Thoracic aorta (tissue), 2 donors: ENCODE measurements at regions not wholly inside any gene's neighbourhood (a gene's known extent, or its start where the extent isn't known, plus 50 kb on each side); places are given as distances from the start of the nearest gene placed in this dataset.

Experiments used
- ATAC-seq: fragments of 150-250 bp; one replicate; pipeline ENCODE4 v1.8.0; 2017; ENCODE audit warnings: low read depth; ENCODE audit not compliant: insufficient number of reproducible peaks, low FRiP score
- DNase-seq: peaks from one replicate; pipeline ENCODE4 v3.0.0-alpha.2; 2020; ENCODE audit warnings: low spot score
- H3K27ac ChIP-seq, 2 donors: fragments of 200-600 bp; sonication (generic); 1 replicate in 1 of 2; 2 replicates in 1 of 2; pipeline ENCODE4 v1.5.1; 2016; ENCODE audit warnings: mild to moderate bottlenecking in 2 of 2, moderate library complexity in 2 of 2
- H3K27me3 ChIP-seq: fragments of 200-600 bp; sonication (generic); replicated peaks from 2 replicates; pipeline ENCODE4 v1.6.0; 2016; ENCODE audit warnings: mild to moderate bottlenecking; ENCODE audit not compliant: insufficient read depth
- H3K36me3 ChIP-seq: fragments of 200-600 bp; sonication (generic); one replicate; pipeline ENCODE4 v1.5.1; 2016
- H3K4me1 ChIP-seq, 2 donors: fragments of 200-600 bp; sonication (generic); 1 replicate in 1 of 2; 2 replicates in 1 of 2; pipeline versions ENCODE4 v1.5.1 to v1.6.0; 2016; ENCODE audit warnings: low read depth in 2 of 2, mild to moderate bottlenecking in 1 of 2; ENCODE audit not compliant: control insufficient read depth in 1 of 2
- H3K4me3 ChIP-seq: fragments of 200-600 bp; sonication (generic); 2 replicates; pipeline ENCODE4 v1.5.1; 2016; ENCODE audit warnings: mild to moderate bottlenecking
- H3K9me3 ChIP-seq: fragments of 200-600 bp; sonication (generic); 2 replicates; pipeline ENCODE4 v1.5.1; 2016
- CTCF ChIP-seq: fragments of 200-600 bp; sonication (generic); IDR thresholded peaks from one replicate; pipeline ENCODE4 v1.5.1; 2019; ENCODE audit warnings: antibody characterized with exemption

GRCh38 chr14:58878439-58879139, 240.8 kb downstream of the DACT1 start:
- Histone ChIP-seq H3K4me3 (no peak overlapping the region), H3K36me3 (no peaks in the 10 kb centered on the region), H3K9me3 (no peaks in the 10 kb centered on the region), H3K27me3 (no peaks in the 10 kb centered on the region), H3K27ac (no peak overlapping the region), H3K4me1 (no peaks in the 10 kb centered on the region)
- DNase-seq: no peak
- no peak for TF ChIP-seq CTCF
- ATAC-seq: no peak

GRCh38 chr14:58881433-58881832, 243.7 kb downstream of the DACT1 start:
- Histone ChIP-seq H3K27me3 (no peaks in the 10 kb centered on the region), H3K4me3 (no peak overlapping the region), H3K4me1 (no peaks in the 10 kb centered on the region), H3K36me3 (no peaks in the 10 kb centered on the region), H3K27ac (no peak overlapping the region), H3K9me3 (no peaks in the 10 kb centered on the region)
- DNase-seq (no peak), ATAC-seq (no peak)
- no peak for TF ChIP-seq CTCF

- no peaks in the 10 kb centered on the region for H3K27me3 ChIP-seq
- H3K4me1 ChIP-seq: no peaks in the 10 kb centered on the region
- no peak for TF ChIP-seq CTCF
- no peaks in the 10 kb centered on the region for H3K36me3 ChIP-seq
- DNase-seq: no peak
- H3K4me3 ChIP-seq: no peak overlapping the region
- ATAC-seq: no peak
- H3K9me3 ChIP-seq: no peaks in the 10 kb centered on the region
- no peak overlapping the region for H3K27ac ChIP-seq
Observed at GRCh38 chr14:58882577-58883018, 244.8 kb downstream of the DACT1 start.

- Histone ChIP-seq H3K4me1 (no peaks in the 10 kb centered on the region), H3K27me3 (no peaks in the 10 kb centered on the region), H3K4me3 (no peak overlapping the region), H3K27ac (no peak overlapping the region), H3K36me3 (no peaks in the 10 kb centered on the region), H3K9me3 (no peaks in the 10 kb centered on the region)
- ATAC-seq: no peak
- no peak for TF ChIP-seq CTCF
- no peak for DNase-seq
Observed at GRCh38 chr14:58884442-58884841, 246.7 kb downstream of the DACT1 start.

GRCh38 chr14:58887931-58888330, 250.2 kb downstream of the DACT1 start:
- Histone ChIP-seq H3K36me3 (no peaks in the 10 kb centered on the region), H3K4me3 (no peak overlapping the region)

More at GRCh38 chr14:58887931-58888330, 250.2 kb downstream of the DACT1 start:
- Histone ChIP-seq H3K9me3 (no peaks in the 10 kb centered on the region), H3K4me1 (no peaks in the 10 kb centered on the region), H3K27ac (no peak overlapping the region), H3K27me3 (no peaks in the 10 kb centered on the region)
- TF ChIP-seq CTCF: no peak
- no peak for DNase-seq
- no peak for ATAC-seq
